ENCODE measurements at regions not wholly inside any gene's neighbourhood (a gene's known extent, or its start where the extent isn't known, plus 50 kb on each side); places are given as distances from the start of the nearest gene placed in this dataset.

DNA sequence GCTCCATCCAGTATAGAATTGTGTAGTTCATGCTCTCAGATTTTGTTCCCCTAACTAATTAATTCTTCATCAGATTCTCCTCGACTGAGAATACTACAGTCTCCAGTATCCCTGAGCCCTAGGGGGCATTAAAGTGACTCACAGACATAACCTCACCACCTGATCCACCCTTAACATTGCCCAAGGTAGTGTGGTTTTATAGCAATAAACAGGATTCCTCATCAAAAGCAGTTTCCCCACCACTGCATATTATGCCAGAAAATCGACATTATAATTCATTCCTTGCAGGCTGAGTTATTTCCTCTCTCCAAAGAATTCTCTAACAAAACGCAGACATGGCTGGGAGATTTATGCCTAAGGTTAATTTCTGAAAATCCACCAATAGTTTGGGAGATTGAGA lies 1402.5 kb upstream of the CELF2 start:
- DNase-seq, result no peak

DNA sequence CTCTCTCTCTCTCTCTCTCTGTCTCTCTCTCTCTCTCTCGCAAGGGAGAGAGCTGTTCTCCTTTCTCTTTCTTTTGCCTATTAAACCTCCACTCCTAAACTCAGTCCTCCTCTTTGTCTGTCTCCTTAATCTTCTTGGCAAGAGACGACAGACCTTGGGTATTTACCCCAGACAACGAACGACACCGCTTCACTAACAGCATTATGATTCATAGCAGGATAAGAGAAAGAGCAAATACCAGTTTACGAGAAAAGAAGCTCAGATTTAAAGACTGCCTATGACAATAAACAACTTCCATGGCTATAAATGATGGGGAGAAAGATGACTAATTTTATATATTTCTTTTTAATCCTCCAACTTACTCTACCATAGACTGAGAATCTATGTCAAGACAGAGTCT lies 1396.5 kb upstream of the CELF2 start:
- DNase-seq, result no peak

DNA sequence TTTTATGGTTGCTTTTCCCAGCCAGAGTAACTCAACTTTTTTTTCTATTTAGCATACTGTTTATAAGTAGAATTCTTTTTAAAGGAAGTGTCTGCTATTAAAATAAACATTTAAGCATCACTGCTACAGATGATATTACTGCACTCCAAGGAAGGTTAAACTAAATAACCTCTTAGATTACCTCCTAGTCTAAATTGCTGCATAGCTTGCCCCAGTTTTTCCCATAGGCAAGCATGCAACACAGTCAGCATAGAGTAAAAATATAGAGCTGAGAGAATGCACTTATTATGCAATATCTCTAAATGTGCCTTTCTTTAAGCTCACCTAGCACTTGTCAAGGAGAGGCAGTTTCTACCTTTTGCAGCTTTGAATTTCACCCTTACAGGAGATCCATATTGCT lies 1392.4 kb upstream of the CELF2 start:
- no peak for DNase-seq

DNA sequence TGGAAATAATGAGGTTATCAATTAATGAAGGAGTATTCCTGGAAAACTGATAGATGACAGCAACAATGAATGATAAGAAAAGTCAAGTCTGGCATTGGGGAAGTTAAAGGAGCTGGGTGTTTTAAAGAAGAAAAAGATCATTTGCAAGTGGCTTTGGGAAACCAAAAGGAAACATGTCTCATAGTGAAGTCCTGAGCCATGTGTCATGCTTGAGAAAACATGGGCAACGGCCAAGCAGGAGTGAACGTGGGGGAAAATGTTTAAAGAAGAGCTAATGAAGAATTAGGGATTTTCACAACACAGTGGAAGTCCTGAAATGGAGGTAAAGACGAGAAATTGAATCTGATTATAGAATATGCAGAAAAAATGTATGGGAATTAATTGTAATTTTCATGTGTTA lies 1383.2 kb upstream of the CELF2 start:
- no peak for DNase-seq

DNA sequence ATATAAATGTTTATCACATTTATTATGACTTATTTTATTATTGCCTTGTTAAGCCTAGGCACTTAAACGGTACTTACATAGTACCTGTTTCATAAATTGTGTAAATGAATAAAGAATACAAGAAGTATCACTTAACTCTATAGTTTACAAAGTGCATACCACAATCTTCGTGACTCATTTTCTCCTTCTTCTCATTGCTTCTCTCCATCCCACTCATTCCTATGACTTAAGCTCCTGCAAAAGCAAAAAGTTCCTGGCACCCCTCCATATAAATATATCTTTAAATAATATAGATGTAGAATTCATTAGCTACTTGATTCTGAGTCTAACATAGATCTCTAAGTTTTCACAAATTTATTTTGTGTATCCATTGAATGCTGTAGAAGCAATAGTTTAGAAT lies 1382.0 kb upstream of the CELF2 start:
- DNase-seq, result no peak

DNA sequence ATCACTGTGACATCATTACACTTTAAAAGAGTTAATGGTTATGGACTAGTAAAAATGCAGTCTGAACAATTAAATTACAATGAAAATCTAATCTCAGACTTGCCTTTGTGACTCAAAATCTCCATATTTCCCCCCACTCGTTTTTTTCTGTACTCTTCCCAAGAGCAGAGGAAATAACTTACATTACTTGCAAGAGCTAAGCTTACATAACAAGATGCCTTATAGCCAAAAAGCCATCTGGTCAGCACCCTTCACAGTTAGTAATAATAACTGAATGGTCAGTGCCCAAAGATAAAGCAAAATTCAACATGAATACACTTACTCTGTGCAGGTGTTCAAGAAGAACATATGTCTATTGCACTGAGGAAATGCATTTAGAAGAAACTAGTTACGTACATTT lies 1381.5 kb upstream of the CELF2 start:
- no peak for DNase-seq

DNA sequence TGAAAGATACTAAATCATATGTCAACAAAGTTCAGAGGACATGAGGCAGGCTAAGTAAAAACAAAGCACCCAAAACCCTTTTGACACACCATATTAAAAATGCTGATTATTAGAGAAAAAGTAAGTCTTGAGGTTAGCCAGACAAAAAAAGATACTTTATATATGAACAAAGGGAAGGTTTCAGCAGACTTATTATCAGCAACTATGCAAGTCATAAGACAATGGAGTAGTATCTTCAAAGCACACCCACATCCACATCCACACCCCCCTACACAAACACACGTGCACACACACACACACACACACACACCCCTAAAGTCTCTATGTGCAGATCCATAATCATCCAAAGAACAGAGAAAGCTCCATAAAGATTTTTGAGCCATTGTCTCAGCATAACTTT lies 1373.9 kb upstream of the CELF2 start:
- no peak for DNase-seq

DNA sequence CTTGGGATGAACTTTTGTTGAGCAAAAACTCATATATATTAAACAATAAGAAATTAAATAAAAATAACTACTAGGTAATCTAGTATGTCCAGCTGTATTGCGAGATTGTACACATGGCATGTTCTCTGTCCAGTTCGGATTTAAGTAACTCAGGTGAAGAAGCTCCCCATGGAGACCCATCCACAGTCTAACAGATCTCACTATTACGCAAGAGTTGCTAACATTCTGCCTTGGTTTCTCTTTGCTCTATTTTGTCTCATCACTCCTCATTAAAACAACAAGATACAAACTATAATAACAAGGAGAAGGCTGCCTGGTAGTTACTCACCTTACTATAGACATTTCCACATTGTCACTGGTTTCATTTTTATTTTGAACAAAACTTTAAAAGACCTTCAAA lies 1372.3 kb upstream of the CELF2 start:
- DNase-seq, result no peak

DNA sequence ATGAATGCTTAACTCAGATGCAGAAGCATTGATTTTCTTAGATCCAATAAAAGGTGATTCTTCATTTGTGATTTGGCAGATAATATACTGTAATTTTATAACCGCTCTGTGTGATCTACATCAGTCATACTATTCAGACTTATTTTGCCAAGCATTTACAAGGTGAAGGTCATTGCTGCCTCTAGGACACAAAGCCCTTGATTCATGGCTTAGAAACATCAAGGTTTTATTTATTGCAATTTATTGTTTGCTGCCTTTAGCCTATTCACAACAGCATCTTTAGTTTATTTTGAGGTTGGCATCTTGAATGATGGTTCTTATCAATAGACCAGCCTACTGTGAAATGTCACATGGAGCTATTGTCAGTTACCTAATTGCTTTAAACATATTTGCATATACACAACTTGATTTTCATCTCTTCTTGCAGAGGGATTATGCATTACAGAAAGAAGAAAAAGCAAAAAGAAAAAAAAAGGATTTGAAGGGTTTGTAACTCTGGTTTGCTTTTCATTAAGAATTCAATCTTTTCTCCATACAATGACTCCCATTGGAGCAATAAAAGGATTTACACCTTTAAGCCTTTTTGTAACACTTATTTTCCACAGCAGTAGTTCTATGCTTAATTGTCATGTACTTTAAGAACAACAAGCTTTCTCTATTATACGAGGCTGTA lies 1371.6 kb upstream of the CELF2 start:
- DNase-seq, result no peak

DNA sequence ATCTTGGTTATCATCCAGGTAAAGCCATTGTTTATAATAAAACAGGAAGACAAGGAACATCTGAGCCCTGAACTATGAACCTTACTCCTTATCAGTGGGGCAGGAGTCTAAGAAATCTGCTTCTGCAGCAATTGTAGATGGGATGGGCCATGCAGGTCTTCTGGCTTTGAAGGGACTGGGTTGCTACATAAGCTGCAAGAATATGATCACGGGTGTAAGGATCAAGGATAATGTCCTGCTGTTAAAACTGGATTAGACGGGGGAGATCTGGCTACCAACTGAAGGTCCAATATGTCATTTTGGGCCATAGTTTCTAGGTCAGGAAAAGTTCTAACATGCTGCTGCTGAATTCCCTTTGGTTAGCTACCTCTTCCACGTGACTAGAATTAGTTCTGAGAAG lies 1363.4 kb upstream of the CELF2 start:
- DNase-seq, result no peak

DNA sequence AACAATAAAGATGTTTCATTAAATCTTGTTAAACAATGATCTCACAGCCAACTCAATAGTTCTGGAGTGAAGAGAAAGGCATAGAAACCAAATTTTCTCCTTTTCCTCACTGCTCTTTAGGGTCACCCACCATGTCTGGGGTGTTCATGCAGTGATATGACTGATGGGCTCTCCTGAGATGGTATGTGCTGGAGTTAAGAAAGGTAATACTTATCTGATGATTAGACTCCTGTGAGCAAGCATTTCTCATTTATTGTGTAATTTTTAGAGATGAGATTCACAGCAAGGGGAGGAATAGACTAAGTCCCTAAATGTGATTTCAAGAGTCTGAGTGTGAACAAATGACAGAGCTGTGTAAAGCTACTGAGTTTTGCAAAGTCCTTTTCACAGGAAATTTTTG lies 1361.3 kb upstream of the CELF2 start:
- DNase-seq, result no peak

DNA sequence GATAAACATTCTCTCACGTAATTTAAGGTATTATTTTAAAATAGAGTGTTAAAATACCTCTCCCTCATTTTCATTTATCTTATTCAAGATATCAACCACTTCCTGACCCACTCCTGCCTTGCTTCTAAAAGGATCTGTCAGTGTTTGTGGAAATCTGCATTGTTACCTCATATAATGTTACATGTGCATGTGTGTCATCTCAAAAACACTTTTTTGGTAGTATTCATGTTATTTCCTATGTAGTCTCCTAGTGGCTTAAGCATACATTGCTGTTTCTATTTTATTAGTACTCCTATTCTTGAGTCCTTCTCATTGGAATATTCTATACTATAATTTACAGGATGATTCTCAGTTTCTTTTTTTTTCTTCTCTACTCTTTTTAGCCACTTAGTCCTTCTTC lies 1360.7 kb upstream of the CELF2 start:
- no peak for DNase-seq

DNA sequence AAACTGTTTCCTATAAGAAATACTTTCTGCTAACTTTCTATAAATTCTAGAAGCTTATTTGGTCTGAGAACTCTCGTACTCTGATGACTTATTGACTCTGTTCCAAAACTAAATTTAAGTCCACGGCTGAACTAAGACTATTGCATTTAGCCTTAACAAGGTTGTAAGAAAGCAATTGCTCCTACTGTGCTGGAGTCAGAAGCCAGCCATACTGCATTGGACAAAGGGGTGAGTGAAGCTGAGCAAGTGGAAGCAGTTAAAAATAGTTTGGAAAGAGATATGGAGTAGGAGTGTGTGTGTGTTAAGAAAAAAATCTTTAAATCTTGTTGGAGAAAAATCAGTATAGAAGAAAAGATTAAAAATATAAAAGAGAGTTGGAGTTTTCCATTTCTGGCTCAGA lies 1360.1 kb upstream of the CELF2 start:
- DNase-seq, result no peak

DNA sequence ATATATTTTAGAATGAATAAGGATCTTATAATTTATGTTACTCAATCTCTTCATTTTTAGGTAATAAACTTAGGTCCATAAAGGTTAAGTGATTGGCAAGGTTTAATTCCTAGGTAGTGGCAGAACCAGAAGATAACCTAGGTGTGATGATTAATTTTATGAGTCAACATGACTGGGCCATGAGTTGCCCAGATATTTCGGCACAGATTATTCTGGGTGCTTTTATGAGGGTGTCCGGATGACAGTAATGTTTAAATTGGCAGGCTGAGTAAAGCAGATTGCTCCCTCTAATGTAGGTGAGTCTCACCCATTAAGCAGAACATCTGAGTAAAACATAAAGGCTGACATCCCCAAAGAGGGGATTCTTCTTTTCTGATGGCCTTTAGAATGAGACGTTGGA lies 1349.3 kb upstream of the CELF2 start:
- DNase-seq, result no peak

DNA sequence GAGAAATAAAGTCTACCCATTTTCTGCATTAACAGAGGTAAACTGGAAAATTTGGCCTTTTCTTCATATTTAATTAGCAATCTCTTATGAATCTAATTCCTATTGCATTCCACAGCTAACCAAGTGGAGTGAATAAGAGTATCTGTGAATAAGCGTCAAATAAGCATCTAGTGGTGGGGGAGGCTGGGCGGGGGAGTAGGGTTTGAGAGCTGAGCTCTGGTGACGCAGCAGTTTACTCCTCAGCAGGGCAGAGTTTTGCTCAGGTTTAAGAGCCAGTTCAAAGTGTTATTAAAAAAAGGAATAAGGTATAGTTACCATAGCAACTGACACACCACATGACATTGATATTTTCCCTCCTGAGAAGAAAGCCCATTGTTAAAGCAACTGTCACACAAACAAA lies 1346.8 kb upstream of the CELF2 start:
- no peak for DNase-seq

DNA sequence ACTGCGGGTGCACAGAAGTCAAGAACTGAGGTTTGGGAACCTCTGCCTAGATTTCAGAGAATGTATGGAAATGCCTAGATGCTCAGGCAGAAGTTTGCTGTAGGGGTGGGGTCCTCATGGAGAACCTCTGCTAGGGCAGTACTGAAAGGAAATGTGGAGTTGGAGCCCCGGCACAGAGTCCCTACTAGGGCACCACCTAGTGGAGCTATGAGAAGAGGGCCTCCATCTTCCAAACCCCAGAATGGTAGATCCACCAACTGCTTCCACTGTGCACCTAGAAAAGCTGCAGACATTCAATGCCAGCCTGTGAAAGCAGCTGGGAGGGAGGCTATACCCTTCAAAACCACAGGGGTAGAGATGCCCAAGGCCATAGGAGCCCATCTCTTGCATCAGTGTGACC lies 1336.0 kb upstream of the CELF2 start:
- no peak for DNase-seq

DNA sequence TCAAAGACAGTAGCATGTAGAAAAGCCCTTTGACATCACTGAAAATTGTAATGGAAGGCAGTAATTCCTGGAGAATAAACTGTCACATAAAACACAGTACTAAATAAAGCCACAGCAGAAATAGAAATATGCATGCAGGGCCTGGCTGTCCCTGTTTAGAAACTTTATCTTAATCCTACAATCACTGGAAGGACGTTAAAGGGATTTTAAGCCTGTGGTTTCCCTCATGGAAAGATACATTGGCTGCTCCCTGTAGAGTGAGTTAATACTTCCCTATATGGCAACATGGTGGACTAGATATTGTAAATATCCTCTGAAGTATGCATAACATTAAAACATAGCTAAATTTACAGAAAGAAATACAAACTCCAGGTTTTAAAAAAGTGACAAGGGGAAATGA lies 1334.9 kb upstream of the CELF2 start:
- no peak for DNase-seq

DNA sequence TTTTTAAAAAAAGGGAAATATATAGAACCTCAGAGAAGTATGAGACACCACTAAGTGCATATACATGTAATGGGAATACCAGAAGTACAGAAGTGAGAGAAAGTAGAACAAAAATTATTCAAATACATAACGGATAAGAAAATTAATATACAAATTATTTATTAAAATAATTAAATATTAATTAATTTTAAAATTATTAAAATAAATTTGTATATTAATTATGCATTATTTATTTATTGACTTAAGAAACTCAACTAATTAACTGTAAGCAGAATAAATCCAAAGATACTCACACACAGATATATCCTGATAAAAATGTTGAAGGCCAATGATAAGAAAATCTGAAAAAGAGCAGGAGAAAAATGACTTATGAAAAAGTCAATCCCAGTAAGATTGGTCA lies 1333.5 kb upstream of the CELF2 start:
- DNase-seq, result no peak

DNA sequence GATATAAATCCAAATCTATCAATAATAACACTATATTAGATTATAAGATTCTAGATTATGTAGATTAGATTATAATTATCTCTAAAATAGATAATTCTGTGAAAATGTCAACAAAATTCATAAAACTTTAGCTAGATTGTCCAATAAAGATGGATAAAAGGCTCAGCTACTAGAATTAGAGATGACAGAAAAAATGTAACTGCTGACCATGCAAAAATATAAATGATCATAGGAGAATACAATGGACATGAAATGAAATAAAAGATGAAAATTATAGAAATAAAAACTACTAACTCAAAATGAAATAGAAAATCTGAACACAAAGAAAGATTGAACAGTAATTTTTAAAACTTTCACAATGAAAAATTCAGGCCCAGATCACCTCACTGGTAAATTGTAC lies 1332.1 kb upstream of the CELF2 start:
- DNase-seq, result no peak

DNA sequence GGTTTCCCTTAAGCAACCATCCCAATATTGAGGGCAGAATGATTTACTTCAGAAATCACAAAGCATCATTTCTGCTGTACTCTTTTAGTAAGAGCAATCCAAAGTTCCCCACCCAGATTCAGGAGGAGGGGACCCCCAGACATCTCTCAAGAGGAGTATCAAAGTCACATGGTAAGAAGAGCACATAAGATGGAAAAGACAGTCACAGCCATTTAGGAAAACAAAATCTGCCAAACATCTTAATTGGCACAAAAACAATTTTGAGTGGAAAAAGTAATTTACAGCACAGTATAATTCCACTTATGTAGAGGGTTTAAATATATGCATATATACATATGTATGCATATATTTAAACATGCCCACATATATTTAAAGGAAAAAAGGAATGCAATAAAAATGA lies 1329.0 kb upstream of the CELF2 start:
- no peak for DNase-seq

DNA sequence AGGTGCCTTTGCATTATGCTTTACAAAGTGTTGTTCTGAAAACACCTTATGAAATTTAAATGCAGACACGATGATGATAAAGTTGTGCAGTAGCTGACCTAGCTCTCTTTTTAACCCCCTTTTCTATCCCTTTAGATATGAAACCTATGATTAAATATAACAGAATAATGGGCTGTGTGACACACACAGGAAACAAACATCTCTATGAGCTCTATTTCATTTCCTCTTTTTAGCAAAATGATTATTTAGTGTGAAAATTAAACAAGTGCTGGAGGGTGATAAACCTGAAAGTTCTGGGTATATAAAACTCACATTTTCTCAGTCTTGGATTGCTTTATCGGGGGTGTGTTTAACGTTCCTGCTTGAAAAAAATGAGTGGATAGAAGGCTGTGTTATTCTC lies 1310.5 kb upstream of the CELF2 start:
- no peak for DNase-seq

DNA sequence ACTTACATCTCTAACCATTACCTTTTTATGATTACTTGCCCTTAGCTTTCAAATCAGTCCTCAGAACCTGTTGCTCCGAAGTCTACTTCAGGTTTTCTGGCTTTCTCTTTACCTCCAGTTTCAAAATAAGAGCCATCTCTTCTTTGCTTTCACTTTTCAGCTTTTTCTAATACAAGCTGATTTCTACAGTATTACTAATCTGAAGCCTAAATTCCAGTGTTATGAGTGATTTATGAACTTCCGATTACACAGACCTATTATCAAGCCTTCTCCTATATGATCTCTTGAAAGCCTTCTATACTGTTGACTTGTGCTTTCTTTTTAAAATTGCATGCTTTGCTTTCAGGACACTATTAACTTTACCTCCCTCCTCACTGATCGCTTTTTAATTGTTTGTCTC lies 1307.8 kb upstream of the CELF2 start:
- DNase-seq, result no peak

DNA sequence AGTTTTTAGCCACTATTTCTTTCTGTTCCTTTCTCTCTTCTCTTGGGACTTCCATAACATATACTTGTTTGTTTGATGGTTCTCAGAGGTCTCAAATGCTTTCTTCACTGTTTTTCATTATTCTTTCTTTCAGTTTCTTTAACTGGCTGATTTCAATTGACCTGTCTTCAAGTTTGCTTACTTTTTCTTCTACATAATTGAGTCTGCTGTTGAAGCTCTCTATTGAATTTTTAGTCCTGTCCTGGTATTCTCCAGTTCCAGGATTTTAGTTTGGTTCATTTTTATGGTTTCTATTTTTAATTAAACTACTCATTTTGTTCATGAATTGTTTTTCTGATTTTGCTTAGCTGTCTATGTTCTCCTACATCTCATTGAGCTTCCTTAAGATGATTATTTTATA lies 1305.3 kb upstream of the CELF2 start:
- DNase-seq, result no peak

DNA sequence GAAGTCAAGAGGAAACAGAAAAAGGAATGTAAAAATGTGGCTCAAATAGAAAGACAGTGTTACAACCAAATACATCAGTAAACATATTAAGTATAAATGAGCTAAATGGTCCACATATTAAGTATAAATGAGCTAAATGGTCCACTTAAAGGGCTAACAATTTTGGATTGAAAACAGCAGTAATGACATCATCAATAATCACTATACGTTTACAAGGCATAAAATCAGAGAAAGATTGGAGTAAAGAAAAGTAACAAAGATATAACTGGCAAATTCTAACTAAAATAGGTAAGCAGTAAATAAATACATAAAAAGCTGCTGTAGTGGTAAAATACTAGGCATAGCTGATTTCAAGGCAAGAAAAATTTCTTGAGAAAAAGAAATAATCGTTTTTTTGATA lies 1298.4 kb upstream of the CELF2 start:
- no peak for DNase-seq

DNA sequence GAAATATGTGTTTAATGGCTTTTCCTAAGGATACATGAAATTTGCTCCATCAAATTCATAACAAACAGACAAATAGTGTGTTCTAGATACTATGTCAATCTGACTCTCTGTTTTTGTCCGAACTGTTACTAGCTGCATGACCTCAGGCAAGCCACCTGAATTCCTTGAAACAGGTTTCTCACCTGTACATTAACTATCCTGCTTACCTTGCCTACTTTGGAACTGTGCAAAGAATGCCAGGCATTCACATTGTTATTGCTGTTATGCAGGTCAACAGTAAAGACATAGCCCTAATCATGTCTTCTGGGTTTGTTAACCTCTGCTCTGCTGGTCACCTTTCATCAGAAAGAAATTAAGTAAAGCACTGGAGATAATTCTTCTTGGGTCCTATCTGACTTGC lies 1283.9 kb upstream of the CELF2 start:
- no peak for DNase-seq

DNA sequence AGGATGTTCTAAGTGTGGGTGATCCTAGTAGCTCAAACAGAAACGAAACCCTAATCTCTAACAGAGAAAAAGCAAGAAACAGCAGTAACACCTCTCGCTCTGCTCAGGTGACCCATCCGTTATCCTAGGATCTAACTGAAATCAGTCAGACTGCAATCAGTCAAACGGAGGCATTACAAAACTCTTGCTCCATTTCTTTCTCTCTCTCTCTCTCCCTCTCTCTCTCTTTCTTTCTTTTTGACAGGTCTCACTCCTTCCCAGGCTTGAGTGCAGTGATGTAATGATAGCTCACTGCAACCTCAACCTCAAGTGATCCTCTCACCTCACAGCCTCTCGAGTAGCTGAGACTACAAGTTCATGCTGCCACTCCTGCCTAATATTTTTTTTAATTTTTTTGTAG lies 1283.5 kb upstream of the CELF2 start:
- DNase-seq, result no peak

All from 8988T (cell line).